ENCODE measurements at regions not wholly inside any gene's neighbourhood (a gene's known extent, or its start where the extent isn't known, plus 50 kb on each side); places are given as distances from the start of the nearest gene placed in this dataset.

GRCh38 chr11:76298255-76298654, 82.7 kb downstream of the THAP12 start:
- TF ChIP-seq JUND (IDR thresholded peaks at IDR 0.05; ENCODE audit: low read depth) = no peak
- DNase-seq (ENCODE audit: low read depth in 1 of 2, low spot score in 1 of 2) = no peak
- in situ Hi-C loops (cut with HindIII; ENCODE audit: low pct_unique_long_range_greater_than_20kb, low sequenced_read_pairs) = no loop called here

GRCh38 chr11:76296731-76297542, 84.0 kb downstream of the THAP12 start:
- DNase-seq (ENCODE audit: low read depth in 1 of 2, low spot score in 1 of 2) = no peak
- TF ChIP-seq JUND (IDR thresholded peaks at IDR 0.05; ENCODE audit: low read depth) = no peak
- in situ Hi-C loops (cut with HindIII; ENCODE audit: low pct_unique_long_range_greater_than_20kb, low sequenced_read_pairs) = no loop called here

GRCh38 chr11:76293189-76293631, 86.9 kb upstream of the WNT11 start:
- DNase-seq (ENCODE audit: low read depth in 1 of 2, low spot score in 1 of 2) = no peak
- TF ChIP-seq JUND (IDR thresholded peaks at IDR 0.05; ENCODE audit: low read depth) = no peak
- in situ Hi-C loops (cut with HindIII; ENCODE audit: low pct_unique_long_range_greater_than_20kb, low sequenced_read_pairs) = no loop called here

GRCh38 chr11:76292583-76293188, 86.4 kb upstream of the WNT11 start:
- DNase-seq (ENCODE audit: low read depth in 1 of 2, low spot score in 1 of 2) = no peak
- in situ Hi-C loops (cut with HindIII; ENCODE audit: low pct_unique_long_range_greater_than_20kb, low sequenced_read_pairs) = no loop called here
- TF ChIP-seq JUND (IDR thresholded peaks at IDR 0.05; ENCODE audit: low read depth) = no peak

- no peak for TF ChIP-seq JUND (IDR thresholded peaks at IDR 0.05; ENCODE audit: low read depth)
- in situ Hi-C loops (cut with HindIII; ENCODE audit: low pct_unique_long_range_greater_than_20kb, low sequenced_read_pairs) = no loop called here
- peak in 1 of 2 experiments; percentile 22 for DNase-seq (ENCODE audit: low read depth in 1 of 2, low spot score in 1 of 2)
Measured at GRCh38 chr11:76291576-76292526, 85.5 kb upstream of the WNT11 start.

- no peak for TF ChIP-seq JUND (IDR thresholded peaks at IDR 0.05; ENCODE audit: low read depth)
- in situ Hi-C loops (cut with HindIII; ENCODE audit: low pct_unique_long_range_greater_than_20kb, low sequenced_read_pairs) = no loop called here
- DNase-seq (ENCODE audit: low read depth in 1 of 2, low spot score in 1 of 2) = no peak
Measured at GRCh38 chr11:76288166-76288980, 82.1 kb upstream of the WNT11 start.

- in situ Hi-C loops (cut with HindIII; ENCODE audit: low pct_unique_long_range_greater_than_20kb, low sequenced_read_pairs) = no loop called here
- no peak for TF ChIP-seq JUND (IDR thresholded peaks at IDR 0.05; ENCODE audit: low read depth)
Measured at GRCh38 chr11:76287227-76287626, 80.9 kb upstream of the WNT11 start.

GRCh38 chr11:76285397-76286104, 79.2 kb upstream of the WNT11 start:
- no peak for TF ChIP-seq JUND (IDR thresholded peaks at IDR 0.05; ENCODE audit: low read depth)
- no peak for DNase-seq (ENCODE audit: low read depth in 1 of 2, low spot score in 1 of 2)
- in situ Hi-C loops (cut with HindIII; ENCODE audit: low pct_unique_long_range_greater_than_20kb, low sequenced_read_pairs) = no loop called here

More at GRCh38 chr11:76287227-76287626, 80.9 kb upstream of the WNT11 start:
- no peak for DNase-seq (ENCODE audit: low read depth in 1 of 2, low spot score in 1 of 2)

GRCh38 chr11:76284161-76284560, 77.9 kb upstream of the WNT11 start:
- DNase-seq (ENCODE audit: low read depth in 1 of 2, low spot score in 1 of 2) = no peak
- no peak for TF ChIP-seq JUND (IDR thresholded peaks at IDR 0.05; ENCODE audit: low read depth)
- in situ Hi-C loops (cut with HindIII; ENCODE audit: low pct_unique_long_range_greater_than_20kb, low sequenced_read_pairs) = no loop called here

- in situ Hi-C loops (cut with HindIII; ENCODE audit: low pct_unique_long_range_greater_than_20kb, low sequenced_read_pairs) = no loop called here
- TF ChIP-seq JUND (IDR thresholded peaks at IDR 0.05; ENCODE audit: low read depth) = no peak
- no peak for DNase-seq (ENCODE audit: low read depth in 1 of 2, low spot score in 1 of 2)
Measured at GRCh38 chr11:76282811-76283595, 76.7 kb upstream of the WNT11 start.

- in situ Hi-C loops (cut with HindIII; ENCODE audit: low pct_unique_long_range_greater_than_20kb, low sequenced_read_pairs) = no loop called here
- DNase-seq (ENCODE audit: low read depth in 1 of 2, low spot score in 1 of 2) = no peak
- no peak for TF ChIP-seq JUND (IDR thresholded peaks at IDR 0.05; ENCODE audit: low read depth)
Measured at GRCh38 chr11:76282172-76282571, 75.9 kb upstream of the WNT11 start.
